OCI-LY7 (cell line): ENCODE measurements at regions not wholly inside any gene's neighbourhood (a gene's known extent, or its start where the extent isn't known, plus 50 kb on each side); places are given as distances from the start of the nearest gene placed in this dataset.

Experiments used
- BruUV-seq: library from RNA; stranded (reverse); fragments of 400-500 nt; replicated peaks from 2 replicates; lab custom pipeline; 2021; lab: Mats Ljungman, UMichigan
- CTCF ChIA-PET: fragments of 300-600 bp; sonication (Branson Sonifier 250); formaldehyde crosslinking; loops from one replicate; lab custom pipeline; 2022; ENCODE audit warnings: antibody characterized with exemption; ENCODE audit not compliant: unreplicated experiment; lab: Charles Lee
- POLR2A ChIA-PET: fragments of 300-600 bp; sonication (Branson Sonifier 250); formaldehyde crosslinking; loops from one replicate; lab custom pipeline; 2022; ENCODE audit warnings: antibody characterized with exemption; lab: Charles Lee
- DNase-seq: peaks from one replicate; pipeline ENCODE4 v3.0.0-alpha.2; 2015; ENCODE audit warnings: low spot score
- H2AFZ ChIP-seq: fragments of 200-600 bp; sonication (generic), shearing (Covaris generic); 2 replicates; pipeline ENCODE4 v1.6.1; 2014; ENCODE audit warnings: mild to moderate bottlenecking, antibody characterized with exemption, low read length, moderate library complexity
- H3K27ac ChIP-seq: fragments of 200-600 bp; sonication (generic); 2 replicates; pipeline ENCODE4 v1.5.1; 2014; ENCODE audit warnings: mixed run types, low read depth, mild to moderate bottlenecking, moderate library complexity, low read length, inconsistent platforms; ENCODE audit not compliant: poor library complexity, severe bottlenecking
- H3K36me3 ChIP-seq: fragments of 200-600 bp; sonication (generic); 2 replicates; pipeline ENCODE4 v1.6.1; 2014; ENCODE audit warnings: mild to moderate bottlenecking, antibody characterized with exemption, low read length, moderate library complexity, mixed read lengths; ENCODE audit not compliant: insufficient read depth
- H3K4me1 ChIP-seq: fragments of 200-600 bp; sonication (generic); 2 replicates; pipeline ENCODE4 v1.5.1; 2014; ENCODE audit warnings: mild to moderate bottlenecking, low read length; ENCODE audit not compliant: insufficient read depth, poor library complexity, severe bottlenecking
- H3K4me2 ChIP-seq: fragments of 200-600 bp; sonication (generic); 2 replicates; pipeline ENCODE4 v1.6.1; 2014; ENCODE audit warnings: mild to moderate bottlenecking, low read length
- H3K4me3 ChIP-seq: fragments of 200-600 bp; sonication (generic); 2 replicates; pipeline ENCODE4 v1.5.1; 2014; ENCODE audit warnings: mild to moderate bottlenecking, low read depth, low read length; ENCODE audit not compliant: poor library complexity, severe bottlenecking
- H3K79me2 ChIP-seq: fragments of 200-600 bp; sonication (generic); 2 replicates; pipeline ENCODE4 v1.6.1; 2016; ENCODE audit warnings: low read depth, mild to moderate bottlenecking, low read length, moderate library complexity, mixed read lengths; ENCODE audit not compliant: insufficient read depth
- H3K9me2 ChIP-seq: fragments of 200-600 bp; sonication (generic); 2 replicates; pipeline ENCODE4 v1.6.1; 2016; ENCODE audit warnings: mild to moderate bottlenecking, low read length, mixed read lengths; ENCODE audit not compliant: insufficient read depth
- H3K9me3 ChIP-seq: fragments of 200-600 bp; sonication (generic); 2 replicates; pipeline ENCODE4 v1.6.1; 2014; ENCODE audit warnings: mild to moderate bottlenecking, mixed run types, low read length, mixed read lengths
- H4K20me1 ChIP-seq: fragments of 200-600 bp; sonication (generic); 2 replicates; pipeline ENCODE4 v1.6.1; 2014; ENCODE audit warnings: mild to moderate bottlenecking, antibody characterized with exemption, low read length, moderate library complexity, mixed read lengths; ENCODE audit not compliant: insufficient read depth
- CTCF ChIP-seq: fragments of 200-600 bp; sonication (generic); conservative IDR thresholded peaks from 2 replicates; pipeline ENCODE4 v1.5.1; 2014; ENCODE audit warnings: mild to moderate bottlenecking, antibody characterized with exemption, low read length, moderate library complexity, mixed read lengths
- EZH2phosphoT487 ChIP-seq: fragments of 200-600 bp; sonication (generic); IDR thresholded peaks from 2 replicates; pipeline ENCODE4 v1.6.1; 2018; ENCODE audit warnings: low read depth, borderline replicate concordance, mild to moderate bottlenecking, mixed run types, antibody characterized with exemption, low read length, moderate library complexity, mixed read lengths
- intact Hi-C: fragments of 100-400 bp; cut with micrococcal nuclease; formaldehyde crosslinking; loops from one replicate; pipeline ENCODE4 v1.10.0; 2022; ENCODE audit not compliant: unreplicated experiment

- no peak for DNase-seq
- Histone ChIP-seq H4K20me1 (no peaks in the 10 kb centered on the region), H3K4me1 (no peaks in the 10 kb centered on the region), H3K9me2 (no peaks in the 10 kb centered on the region), H3K9me3 (no peaks in the 10 kb centered on the region), H3K36me3 (no peaks in the 10 kb centered on the region), H3K4me2 (no peak overlapping the region), H3K27ac (no peak overlapping the region), H3K79me2 (no peaks in the 10 kb centered on the region), H2AFZ (no peak overlapping the region), H3K4me3 (no peak overlapping the region)
- ChIA-PET CTCF (no interaction called here), POLR2A (no interaction called here)
- intact Hi-C loops = no loop called here
- TF ChIP-seq CTCF = no peak
- no peak for TF ChIP-seq EZH2phosphoT487
- no TSS peak for BruUV-seq
Observed at GRCh38 chr2:105158002-105158401, 83.5 kb upstream of the GPR45 start.

DNA sequence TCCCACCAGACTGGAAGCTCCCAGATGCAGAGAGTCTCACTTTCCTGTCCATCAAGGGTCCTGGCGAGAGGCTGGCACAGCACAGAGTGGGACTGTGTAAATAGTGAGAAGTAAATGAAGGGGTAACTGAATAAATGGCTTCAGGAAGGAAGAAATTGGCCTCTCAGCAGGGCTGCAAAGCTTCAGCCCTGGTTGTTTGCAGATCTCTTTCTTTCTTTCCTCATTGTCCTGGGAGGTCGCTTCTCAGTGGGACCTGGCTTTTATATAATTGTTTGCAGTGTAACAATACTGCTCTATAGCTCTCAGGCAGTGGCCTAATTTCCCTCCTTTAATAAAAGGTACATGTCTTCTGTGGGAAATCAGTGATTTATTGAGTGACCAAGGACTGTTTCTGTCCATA lies 74.9 kb upstream of the GPR45 start:
- Histone ChIP-seq H4K20me1 (no peaks in the 10 kb centered on the region), H3K4me2 (no peak overlapping the region), H3K79me2 (no peaks in the 10 kb centered on the region), H2AFZ (no peak overlapping the region), H3K4me1 (no peaks in the 10 kb centered on the region), H3K9me3 (no peaks in the 10 kb centered on the region), H3K9me2 (no peaks in the 10 kb centered on the region), H3K36me3 (no peaks in the 10 kb centered on the region), H3K4me3 (no peak overlapping the region), H3K27ac (no peak overlapping the region)
- DNase-seq = no peak
- BruUV-seq = no TSS peak
- TF ChIP-seq CTCF (no peak), EZH2phosphoT487 (no peak)
- POLR2A ChIA-PET = no interaction called here
- intact Hi-C loops = no loop called here
- CTCF ChIA-PET = no interaction called here

DNA sequence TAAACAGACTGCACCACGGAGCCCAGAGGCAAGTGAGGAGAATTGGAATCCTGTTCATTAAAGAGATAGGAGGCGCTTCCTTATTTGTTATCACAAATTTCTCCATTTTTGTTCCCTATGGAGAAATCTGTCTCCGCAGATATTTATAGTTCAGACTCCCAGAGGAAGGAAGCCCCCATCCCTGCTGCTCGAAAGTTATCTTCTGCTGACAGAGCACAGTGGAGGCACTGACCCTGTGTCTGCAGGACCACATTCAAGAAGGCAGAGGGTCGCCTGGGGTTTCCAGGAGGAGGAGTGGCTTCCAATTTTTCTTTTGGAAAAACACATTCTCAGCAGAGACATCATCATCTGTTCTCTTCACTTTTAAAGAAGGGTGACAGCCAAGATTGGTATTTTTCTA lies 73.0 kb upstream of the GPR45 start:
- intact Hi-C loops = no loop called here
- Histone ChIP-seq H4K20me1 (no peaks in the 10 kb centered on the region), H2AFZ (no peak overlapping the region), H3K79me2 (no peaks in the 10 kb centered on the region), H3K4me3 (no peak overlapping the region), H3K36me3 (no peaks in the 10 kb centered on the region), H3K4me2 (no peak overlapping the region), H3K9me3 (no peaks in the 10 kb centered on the region), H3K9me2 (no peaks in the 10 kb centered on the region), H3K27ac (no peak overlapping the region), H3K4me1 (no peaks in the 10 kb centered on the region)
- no peak for DNase-seq
- POLR2A ChIA-PET = no interaction called here
- BruUV-seq = no TSS peak
- CTCF ChIA-PET = no interaction called here
- no peak for TF ChIP-seq CTCF
- TF ChIP-seq EZH2phosphoT487 = no peak
